ENCODE measurements at regions not wholly inside any gene's neighbourhood (a gene's known extent, or its start where the extent isn't known, plus 50 kb on each side); places are given as distances from the start of the nearest gene placed in this dataset.

- no peak for DNase-seq (ENCODE audit: extremely low read depth, low read depth)
- TF ChIP-seq CTCF (IDR thresholded peaks at IDR 0.05; ENCODE audit: low read depth, low read length), result no peak
Observed at GRCh38 chr7:67422601-67423000, 426.0 kb downstream of the TYW1 start.

DNA sequence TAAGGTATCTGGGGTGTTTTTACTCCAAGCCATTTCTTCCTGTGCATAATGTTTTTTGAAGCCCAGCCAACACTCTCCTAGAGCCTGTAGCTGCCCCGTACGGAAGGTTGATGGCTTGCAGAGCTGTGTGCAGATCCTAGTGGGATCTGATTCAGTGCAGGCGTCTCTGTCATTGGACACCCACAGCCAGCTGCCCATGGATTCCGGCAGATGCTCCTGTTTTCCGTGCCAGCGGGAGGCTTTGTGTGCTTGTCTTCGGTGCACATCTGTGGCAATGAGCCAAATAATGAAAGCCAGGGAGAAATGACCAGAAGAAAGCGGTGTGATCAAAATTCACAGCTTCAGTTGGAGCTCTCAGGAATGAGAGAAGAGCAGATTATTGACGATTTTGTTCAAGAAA, 426.4 kb downstream of the TYW1 start:
- no peak for DNase-seq (ENCODE audit: extremely low read depth, low read depth)
- no peak for TF ChIP-seq CTCF (IDR thresholded peaks at IDR 0.05; ENCODE audit: low read depth, low read length)

DNA sequence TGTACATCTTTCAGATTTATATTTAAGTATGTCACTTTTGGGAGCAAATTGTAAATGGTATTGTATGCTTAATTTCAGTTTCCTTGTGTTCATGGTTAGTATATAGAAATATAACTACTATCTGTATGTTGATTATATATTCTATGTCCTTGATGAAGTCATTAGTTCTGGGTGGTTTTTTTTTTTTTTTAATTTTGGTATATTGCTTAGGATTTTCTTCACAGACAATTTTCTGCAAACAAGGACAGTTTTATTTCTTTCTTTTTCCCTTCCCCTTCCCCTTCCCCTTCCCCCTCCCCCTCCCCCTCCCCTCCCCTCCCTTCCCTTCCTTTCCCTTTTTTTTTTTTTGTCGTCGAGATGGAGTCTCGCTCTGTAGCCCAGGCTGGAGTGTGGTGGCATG, 430.0 kb downstream of the TYW1 start:
- TF ChIP-seq CTCF (IDR thresholded peaks at IDR 0.05; ENCODE audit: low read depth, low read length), result no peak

GRCh38 chr7:67429735-67430134, 433.1 kb downstream of the TYW1 start:
- no peak for TF ChIP-seq CTCF (IDR thresholded peaks at IDR 0.05; ENCODE audit: low read depth, low read length)
- no peak for DNase-seq (ENCODE audit: extremely low read depth, low read depth)

More for the DNA sequence above, 430.0 kb downstream of the TYW1 start:
- DNase-seq (ENCODE audit: extremely low read depth, low read depth), result no peak

GRCh38 chr7:67432536-67433234, 436.1 kb downstream of the TYW1 start:
- DNase-seq (ENCODE audit: extremely low read depth, low read depth), result no peak
- TF ChIP-seq CTCF (IDR thresholded peaks at IDR 0.05; ENCODE audit: low read depth, low read length), result no peak

GRCh38 chr7:67435894-67436535, 439.4 kb downstream of the TYW1 start:
- TF ChIP-seq CTCF (IDR thresholded peaks at IDR 0.05; ENCODE audit: low read depth, low read length), result no peak
- DNase-seq (ENCODE audit: extremely low read depth, low read depth), result no peak

GRCh38 chr7:67438198-67438882, 441.7 kb downstream of the TYW1 start:
- TF ChIP-seq CTCF (IDR thresholded peaks at IDR 0.05; ENCODE audit: low read depth, low read length), result no peak
- no peak for DNase-seq (ENCODE audit: extremely low read depth, low read depth)

All from AG09319 (cell line).